Heart right ventricle (tissue), 16 donors: ENCODE measurements at regions not wholly inside any gene's neighbourhood (a gene's known extent, or its start where the extent isn't known, plus 50 kb on each side); places are given as distances from the start of the nearest gene placed in this dataset.

Experiments
- ATAC-seq, 8 donors: fragments of 200-7000 bp; cut with Tn5 transposase; one replicate each; pipeline ENCODE4 v1.9.1; 2020; ENCODE audit warnings: mild to moderate bottlenecking in 8 of 8, moderate library complexity in 8 of 8, moderate number of reproducible peaks in 1 of 8
- DNase-seq, 2 donors: peaks; one replicate each; pipeline ENCODE4 v3.0.0-alpha.2; 2020
- H3K27ac ChIP-seq, 10 donors: fragments of 200-600 bp; sonication (generic) in 2 of 10; one replicate each; pipeline versions ENCODE4 v1.5.0 to v1.8.0; 2020 to 2022; ENCODE audit warnings: mild to moderate bottlenecking in 3 of 10
- H3K27me3 ChIP-seq, 7 donors: fragments of 200-600 bp; one replicate each; pipeline ENCODE4 v1.8.0; 2021 to 2022; ENCODE audit warnings: mild to moderate bottlenecking in 2 of 7
- H3K36me3 ChIP-seq, 9 donors: fragments of 200-600 bp; sonication (generic) in 1 of 9; one replicate each; pipeline versions ENCODE4 v1.5.0 to v1.8.0; 2020 to 2022; ENCODE audit warnings: mild to moderate bottlenecking in 2 of 9
- H3K4me1 ChIP-seq, 9 donors: fragments of 200-600 bp; sonication (generic) in 1 of 9; one replicate each; pipeline versions ENCODE4 v1.5.0 to v1.8.0; 2020 to 2022; ENCODE audit warnings: mild to moderate bottlenecking in 4 of 9
- H3K4me3 ChIP-seq, 10 donors: fragments of 200-600 bp; sonication (generic) in 2 of 10; one replicate each; pipeline versions ENCODE4 v1.5.0 to v1.8.0; 2020 to 2022; ENCODE audit warnings: mild to moderate bottlenecking in 7 of 10, moderate library complexity in 2 of 10
- H3K9me3 ChIP-seq, 11 donors: fragments of 200-600 bp in 10 of 11; sonication (generic) in 2 of 11; one replicate each; pipeline versions ENCODE4 v1.5.0 to v1.8.0; 2013 to 2022; ENCODE audit warnings: mild to moderate bottlenecking in 2 of 11, control low read depth in 1 of 11, moderate library complexity in 1 of 11
- WGBS, 2 donors: extraction: QIAGEN DNeasy Blood & Tissue Kit; methylation state at CpG; one replicate each; pipeline ENCODE4 v1.1.7; 2013; ENCODE audit warnings: inconsistent platforms in 1 of 2; 5-methylcytosine and 5-hydroxymethylcytosine counted together
- intact Hi-C, 10 donors: fragments of 100-400 bp; cut with DNase I; formaldehyde crosslinking; loops; one replicate each; pipeline versions ENCODE4 v1.11.1 to v1.14.2; 2022
- TF ChIP-seq, protein P1 (sequence below), 9 donors: fragments of 200-600 bp; sonication (generic) in 2 of 9; IDR thresholded peaks; one replicate each; pipeline versions ENCODE4 v1.5.0 to v1.8.0; 2021 to 2022; ENCODE audit warnings: antibody characterized with exemption in 9 of 9, mild to moderate bottlenecking in 5 of 9, moderate library complexity in 1 of 9
- donor health status: Arrhythmogenic right ventricular cardiomyopathy.
- donor health status: ischemic (EF 13 %, LVEDD 7.1; RV severe dilation, severe dysfunction).
- donor health status: healthy with polysubstance abuse.
- donor health status: DM: no; HTN: yes; CAD: no.
- donor health status: DM: no; HTN: no; CAD: no.
- donor health status: ischemic (EF 25% LVEDD 6.9; RV normal size, moderate dysfunction).
- donor health status: ischemic (EF 25% LVEDD 5.7; RV mildly dilated, moderate dysfunction).
- donor health status: healthy.
- donor health status: DM: yes; HTN: yes; CAD: no.
- donor health status: Ischemic cardiomyopathy.
- donor health status: ischemic (EF 35%, LVEDD 5.7; RV mildly dilated, moderate dysfunction).
- donor health status: nonischemic (EF 11% LVEDD 7.7; RV severe dilation, severe dysfunction).
- donor health status: DM: yes; HTN: yes; CAD: no.
- donor health status: PGD.
- donor health status: ischemic (EF 29% LVEDD 5.4; RV normal size, mild dysfunction).
- donor health status: nonischemic (EF 23%, LVEDD 6.1; RV moderate dilation, normal function).

DNA sequence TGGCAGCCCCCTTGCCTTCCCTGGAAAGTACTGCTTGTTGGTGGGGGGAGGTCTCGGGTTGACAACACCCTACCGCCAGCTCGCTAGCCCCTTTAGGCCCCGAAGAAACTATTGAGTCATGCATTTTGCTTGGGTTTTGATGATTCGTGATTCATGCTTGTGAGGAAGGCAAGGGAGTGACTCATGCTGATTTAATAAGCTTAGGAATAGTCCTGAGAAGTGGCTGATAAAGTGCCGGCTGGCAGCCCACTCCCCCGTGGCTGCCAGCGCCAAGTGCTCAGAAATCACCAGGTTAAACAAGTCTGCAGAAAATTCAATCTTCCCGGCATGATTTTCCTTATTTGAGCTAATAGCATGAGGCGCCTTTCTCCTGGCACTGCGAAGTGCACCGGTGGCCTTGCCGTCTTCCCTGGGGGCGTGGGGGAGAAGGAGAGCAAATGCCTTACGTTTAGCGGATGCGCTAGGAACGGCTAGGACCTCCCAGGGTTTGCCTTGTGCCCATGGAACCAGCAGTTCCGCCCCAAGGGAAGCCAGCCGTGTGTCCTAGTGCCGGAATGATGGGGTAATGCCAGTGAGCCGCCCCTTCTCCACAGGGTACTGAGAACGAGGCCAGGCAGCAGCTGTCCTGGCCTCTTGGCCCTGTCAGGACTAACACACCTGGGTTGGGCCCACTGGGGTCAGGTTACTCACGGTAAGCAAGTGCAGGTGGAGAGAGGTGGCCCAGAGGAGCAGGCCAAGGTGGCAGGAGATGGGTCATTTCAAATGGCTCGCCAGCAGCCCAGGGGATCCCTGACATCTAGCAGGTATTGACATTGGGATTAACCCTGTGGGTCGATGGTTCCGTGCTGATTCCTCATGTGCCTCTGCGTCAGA is 151.9 kb downstream of the MACROH2A1 start:
- H3K27ac ChIP-seq: no peak overlapping the region
- TF ChIP-seq, protein P1, sequence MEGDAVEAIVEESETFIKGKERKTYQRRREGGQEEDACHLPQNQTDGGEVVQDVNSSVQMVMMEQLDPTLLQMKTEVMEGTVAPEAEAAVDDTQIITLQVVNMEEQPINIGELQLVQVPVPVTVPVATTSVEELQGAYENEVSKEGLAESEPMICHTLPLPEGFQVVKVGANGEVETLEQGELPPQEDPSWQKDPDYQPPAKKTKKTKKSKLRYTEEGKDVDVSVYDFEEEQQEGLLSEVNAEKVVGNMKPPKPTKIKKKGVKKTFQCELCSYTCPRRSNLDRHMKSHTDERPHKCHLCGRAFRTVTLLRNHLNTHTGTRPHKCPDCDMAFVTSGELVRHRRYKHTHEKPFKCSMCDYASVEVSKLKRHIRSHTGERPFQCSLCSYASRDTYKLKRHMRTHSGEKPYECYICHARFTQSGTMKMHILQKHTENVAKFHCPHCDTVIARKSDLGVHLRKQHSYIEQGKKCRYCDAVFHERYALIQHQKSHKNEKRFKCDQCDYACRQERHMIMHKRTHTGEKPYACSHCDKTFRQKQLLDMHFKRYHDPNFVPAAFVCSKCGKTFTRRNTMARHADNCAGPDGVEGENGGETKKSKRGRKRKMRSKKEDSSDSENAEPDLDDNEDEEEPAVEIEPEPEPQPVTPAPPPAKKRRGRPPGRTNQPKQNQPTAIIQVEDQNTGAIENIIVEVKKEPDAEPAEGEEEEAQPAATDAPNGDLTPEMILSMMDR (IDR thresholded peaks at IDR 0.05): no peak
- H3K4me1 ChIP-seq: peaks cover 0 to 44% (median 26%) of the 10 kb centered on the region in 9 donors
- H3K36me3 ChIP-seq: no peaks in the 10 kb centered on the region
- DNase-seq: no peak
- H3K27me3 ChIP-seq: no peaks in the 10 kb centered on the region
- 61 to 72% methylated on average over 28 of the region's 28 CpGs for WGBS, 2 donors
- H3K9me3 ChIP-seq: no peaks in the 10 kb centered on the region
- ATAC-seq: peak in 1 of 8 donors; percentile 30
- no peak overlapping the region for H3K4me3 ChIP-seq
- intact Hi-C loops: loop anchor here in 1 of 10 donors (10.0 kb wide), 1 partner anchor 178 kb away; no protein-coding TSS in a partner anchor

DNA sequence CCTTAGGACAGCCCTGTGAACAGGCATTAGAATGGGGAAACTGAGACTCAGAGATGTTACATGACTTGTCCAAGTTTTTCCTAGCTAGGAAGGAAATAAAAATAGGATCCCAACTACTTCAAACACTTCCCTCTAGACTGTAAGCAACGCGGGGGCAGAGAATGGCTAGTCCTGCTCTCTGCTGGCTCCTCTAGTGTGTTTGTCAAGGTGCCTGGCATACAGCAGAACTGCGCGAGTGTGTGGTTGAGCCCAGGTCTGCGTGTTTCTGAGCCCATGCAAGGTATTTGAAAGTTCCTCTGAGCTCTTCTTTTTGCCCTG is 152.5 kb downstream of the MACROH2A1 start:
- 75 to 89% methylated on average over 5 of the region's 5 CpGs for WGBS, 2 donors
- intact Hi-C loops: loop anchor here in 1 of 10 donors (10.0 kb wide), 1 partner anchor 178 kb away; no protein-coding TSS in a partner anchor
- TF ChIP-seq, protein P1 (IDR thresholded peaks at IDR 0.05): no peak
- Histone ChIP-seq H3K4me3 (no peak overlapping the region), H3K27me3 (no peaks in the 10 kb centered on the region), H3K36me3 (no peaks in the 10 kb centered on the region), H3K4me1 (peaks cover 0 to 50% (median 31%) of the 10 kb centered on the region in 9 donors), H3K27ac (no peak overlapping the region), H3K9me3 (no peaks in the 10 kb centered on the region)
- DNase-seq: no peak
- ATAC-seq: no peak

DNA sequence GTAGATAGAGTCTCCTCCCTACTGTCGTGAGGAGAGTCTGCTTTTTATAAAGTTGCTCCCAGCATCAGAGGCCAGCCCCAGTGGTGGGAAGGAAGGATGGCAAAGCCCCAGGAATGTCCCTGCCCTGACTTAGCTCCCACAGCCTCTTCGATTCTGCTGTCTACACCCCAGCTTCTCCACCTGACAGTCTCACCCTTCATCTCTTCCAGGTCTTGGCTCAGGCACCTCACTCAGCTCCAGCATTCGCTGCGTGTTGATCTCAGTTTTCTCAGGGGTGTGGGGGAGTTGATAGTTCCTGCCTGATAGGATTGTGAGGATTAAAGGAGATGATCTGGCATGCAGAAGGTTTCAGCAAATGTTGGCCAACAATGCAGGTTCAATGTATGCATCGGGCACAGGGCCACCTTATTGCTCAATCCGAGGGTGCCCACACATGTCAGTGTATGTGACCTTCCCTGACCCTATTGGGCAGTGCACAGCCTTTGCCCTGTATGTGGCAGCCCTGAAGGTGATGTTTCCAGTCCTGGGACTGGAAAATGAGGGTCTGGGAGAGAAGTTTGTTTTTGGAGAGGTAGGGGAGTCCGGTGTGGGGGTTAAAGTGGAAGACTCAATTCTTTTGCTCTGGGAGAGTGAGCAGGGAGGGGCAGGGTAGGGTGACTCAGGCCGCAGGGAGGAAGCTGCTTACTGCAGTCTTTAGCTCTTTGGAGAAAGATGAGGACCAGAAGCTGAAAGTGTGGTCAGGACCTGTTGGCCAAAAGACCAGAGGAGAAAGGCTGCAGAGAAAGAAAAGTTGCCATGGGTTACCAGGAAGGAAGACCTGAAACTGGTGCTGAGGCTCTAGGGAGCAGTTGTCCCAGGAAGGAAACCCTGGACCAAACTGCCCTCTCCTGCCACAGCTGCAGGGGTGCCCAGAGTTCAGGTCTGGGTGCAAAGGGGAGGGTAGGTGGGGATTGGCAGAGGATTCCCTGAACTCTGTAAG is 153.2 kb downstream of the MACROH2A1 start:
- intact Hi-C loops: loop anchor here in 1 of 10 donors (10.0 kb wide), 1 partner anchor 179 kb away; no protein-coding TSS in a partner anchor
- H3K9me3 ChIP-seq: no peaks in the 10 kb centered on the region
- no peaks in the 10 kb centered on the region for H3K36me3 ChIP-seq
- ATAC-seq: no peak
- no peaks in the 10 kb centered on the region for H3K27me3 ChIP-seq
- peaks cover 0 to 57% (median 33%) of the 10 kb centered on the region in 9 donors for H3K4me1 ChIP-seq
- H3K4me3 ChIP-seq: no peak overlapping the region
- TF ChIP-seq, protein P1 (IDR thresholded peaks at IDR 0.05): no peak
- H3K27ac ChIP-seq: peak overlapping the region in 1 of 10 donors; percentile 20
- DNase-seq: no peak
- WGBS, 2 donors: 55 to 64% methylated on average over 8 of the region's 8 CpGs

DNA sequence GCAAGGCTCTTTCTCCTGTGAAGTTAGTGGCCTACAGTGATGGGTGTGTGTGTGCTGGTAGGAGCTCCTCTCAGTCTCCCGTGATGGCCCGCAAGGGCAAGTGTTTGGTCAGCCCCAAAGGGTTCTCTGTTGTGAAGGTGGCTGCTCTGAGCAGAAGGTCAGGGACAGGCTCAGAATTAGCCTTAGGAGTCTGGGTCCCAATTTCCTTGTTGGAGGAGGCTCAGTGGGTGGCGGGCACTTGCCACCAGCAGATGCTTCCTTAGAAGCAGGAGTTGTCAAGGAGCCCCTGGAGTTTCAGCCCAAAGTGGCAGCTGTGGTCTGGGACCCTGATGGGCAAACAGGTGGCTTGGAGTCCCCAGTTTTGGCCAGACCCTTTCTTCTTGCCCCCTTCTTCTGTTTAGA is 154.4 kb downstream of the MACROH2A1 start:
- 97 to 100% methylated on average over 3 of the region's 3 CpGs for WGBS, 2 donors
- H3K27me3 ChIP-seq: no peaks in the 10 kb centered on the region
- H3K36me3 ChIP-seq: no peaks in the 10 kb centered on the region
- peak overlapping the region in 2 of 10 donors; percentile 82 to 84 for H3K27ac ChIP-seq
- ATAC-seq: no peak
- no peak for DNase-seq
- H3K4me3 ChIP-seq: no peak overlapping the region
- TF ChIP-seq, protein P1 (IDR thresholded peaks at IDR 0.05): no peak
- peaks cover 0 to 62% (median 39%) of the 10 kb centered on the region in 9 donors for H3K4me1 ChIP-seq
- H3K9me3 ChIP-seq: no peaks in the 10 kb centered on the region
- intact Hi-C loops: loop anchor here in 1 of 10 donors (10.0 kb wide), 1 partner anchor 180 kb away; no protein-coding TSS in a partner anchor
